ENCODE measurements at regions not wholly inside any gene's neighbourhood (a gene's known extent, or its start where the extent isn't known, plus 50 kb on each side); places are given as distances from the start of the nearest gene placed in this dataset.

- no peak for TF ChIP-seq IRF3 (IDR thresholded peaks at IDR 0.05)
- no peak for TF ChIP-seq SMAD5 (IDR thresholded peaks at IDR 0.05; ENCODE audit: low read depth)
- TF ChIP-seq E4F1 (IDR thresholded peaks at IDR 0.05; ENCODE audit: borderline replicate concordance, partially characterized antibody): no peak
- TF ChIP-seq REST (IDR thresholded peaks at IDR 0.05; ENCODE audit: low read depth, low read length): no peak
Measured at GRCh38 chr1:98157524-98158313, 236.9 kb upstream of the DPYD start (continued).

- Histone ChIP-seq H3K4me2 (ENCODE audit: control insufficient read depth, insufficient read depth) (no peak overlapping the region), H3K27ac (ENCODE audit: control insufficient read depth, insufficient read depth) (no peak overlapping the region), H3K9ac (ENCODE audit: control insufficient read depth, insufficient read depth, low read length) (no peak overlapping the region), H3K79me2 (ENCODE audit: control insufficient read depth, insufficient read depth, low read length) (no peaks in the 10 kb centered on the region), H2AFZ (ENCODE audit: control insufficient read depth, low read depth, low read length) (no peak overlapping the region), H3K27me3 (replicated peaks in 1 of 2; ENCODE audit: control insufficient read depth in 2 of 2, insufficient read depth in 2 of 2, low read length in 1 of 2) (no peaks in the 10 kb centered on the region), H4K20me1 (ENCODE audit: control insufficient read depth, insufficient read depth) (no peaks in the 10 kb centered on the region), H3K4me3 (no peak overlapping the region), H3K9me3 (replicated peaks; ENCODE audit: control insufficient read depth, insufficient read depth, low read length) (no peaks in the 10 kb centered on the region), H3K36me3 (ENCODE audit: control insufficient read depth in 2 of 2, insufficient read depth in 2 of 2, low read length in 1 of 2) (no peaks in the 10 kb centered on the region), H3K4me1 (ENCODE audit: control insufficient read depth, insufficient read depth, low read length) (no peaks in the 10 kb centered on the region)
- POLR2A ChIA-PET: no interaction called here
- CTCF ChIA-PET: no interaction called here
- in situ Hi-C loops (cut with MboI): no loop called here
- intact Hi-C loops (cut with micrococcal nuclease; ENCODE audit: unreplicated experiment): no loop called here
- DNase-seq (ENCODE audit: low read depth, low spot score) (no peak), ATAC-seq (no peak), FAIRE-seq (no peak)
- no TSS peak for BruUV-seq (replicated peaks)
- SMC1A ChIA-PET (ENCODE audit: uncharacterized antibody, unreplicated experiment): no interaction called here
- RAD21 ChIA-PET (ENCODE audit: unreplicated experiment): no interaction called here
- TF ChIP-seq NFYB (IDR thresholded peaks at IDR 0.05; ENCODE audit: insufficient read depth, low read depth, low read length): no peak
- TF ChIP-seq PAX5 (IDR thresholded peaks at IDR 0.05; ENCODE audit: borderline replicate concordance, low read depth, low read length): no peak
- no peak for TF ChIP-seq RELB (IDR thresholded peaks at IDR 0.05; ENCODE audit: low read depth)
- TF ChIP-seq CBX3 (IDR thresholded peaks at IDR 0.05; ENCODE audit: borderline replicate concordance, low read depth): no peak
- TF ChIP-seq ETV6 (conservative IDR thresholded peaks at IDR 0.05 in 1 of 2, IDR thresholded peaks at IDR 0.05 in 1 of 2; ENCODE audit: borderline replicate concordance in 1 of 2, low read depth in 1 of 2): no peak
- TF ChIP-seq PAX8 (IDR thresholded peaks at IDR 0.05): no peak
- TF ChIP-seq FOS (IDR thresholded peaks at IDR 0.05; ENCODE audit: borderline replicate concordance, extremely low read depth, insufficient read length): no peak
Measured at GRCh38 chr1:98147280-98147679, 226.4 kb upstream of the DPYD start.

Measured in GM12878 (cell line).